ENCODE measurements at regions not wholly inside any gene's neighbourhood (a gene's known extent, or its start where the extent isn't known, plus 50 kb on each side); places are given as distances from the start of the nearest gene placed in this dataset.

- TF ChIP-seq, protein P1, sequence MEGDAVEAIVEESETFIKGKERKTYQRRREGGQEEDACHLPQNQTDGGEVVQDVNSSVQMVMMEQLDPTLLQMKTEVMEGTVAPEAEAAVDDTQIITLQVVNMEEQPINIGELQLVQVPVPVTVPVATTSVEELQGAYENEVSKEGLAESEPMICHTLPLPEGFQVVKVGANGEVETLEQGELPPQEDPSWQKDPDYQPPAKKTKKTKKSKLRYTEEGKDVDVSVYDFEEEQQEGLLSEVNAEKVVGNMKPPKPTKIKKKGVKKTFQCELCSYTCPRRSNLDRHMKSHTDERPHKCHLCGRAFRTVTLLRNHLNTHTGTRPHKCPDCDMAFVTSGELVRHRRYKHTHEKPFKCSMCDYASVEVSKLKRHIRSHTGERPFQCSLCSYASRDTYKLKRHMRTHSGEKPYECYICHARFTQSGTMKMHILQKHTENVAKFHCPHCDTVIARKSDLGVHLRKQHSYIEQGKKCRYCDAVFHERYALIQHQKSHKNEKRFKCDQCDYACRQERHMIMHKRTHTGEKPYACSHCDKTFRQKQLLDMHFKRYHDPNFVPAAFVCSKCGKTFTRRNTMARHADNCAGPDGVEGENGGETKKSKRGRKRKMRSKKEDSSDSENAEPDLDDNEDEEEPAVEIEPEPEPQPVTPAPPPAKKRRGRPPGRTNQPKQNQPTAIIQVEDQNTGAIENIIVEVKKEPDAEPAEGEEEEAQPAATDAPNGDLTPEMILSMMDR (IDR thresholded peaks at IDR 0.05), result no peak
- TF ChIP-seq POLR2A (IDR thresholded peaks at IDR 0.05), result no peak
- no peak for TF ChIP-seq POLR2AphosphoS5 (IDR thresholded peaks at IDR 0.05)
Measured at GRCh38 chr19:5282901-5283300, 57.7 kb downstream of the PTPRS start.
